HG02610 (cell line): ENCODE measurements at regions not wholly inside any gene's neighbourhood (a gene's known extent, or its start where the extent isn't known, plus 50 kb on each side); places are given as distances from the start of the nearest gene placed in this dataset.

Experiments used
- ATAC-seq: cut with Tn5 transposase; IDR thresholded peaks from one replicate; pipeline ENCODE4 v1.9.1; 2021; ENCODE audit warnings: mild to moderate bottlenecking, moderate library complexity; ENCODE audit not compliant: unreplicated experiment

DNA sequence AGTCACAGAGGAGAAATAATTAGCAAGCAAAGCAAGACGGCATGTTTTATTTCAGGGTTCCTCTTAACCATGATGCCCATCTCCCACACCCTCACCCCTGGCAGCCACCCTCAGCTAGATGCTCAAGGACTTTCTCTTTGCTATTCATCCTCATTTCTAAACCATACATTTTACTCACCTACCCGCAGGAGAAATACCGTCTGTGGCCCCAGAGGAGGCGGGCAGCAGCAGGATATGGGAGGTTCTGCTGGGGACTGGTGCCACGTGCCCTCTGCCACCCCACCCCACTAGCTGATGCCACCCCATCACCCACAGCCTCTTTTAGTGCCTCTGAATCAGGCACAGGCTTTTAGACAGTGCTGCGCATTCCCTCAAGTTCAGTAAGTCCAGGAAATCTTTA is 168.7 kb upstream of the ITGB1 start:
- no peak for ATAC-seq

DNA sequence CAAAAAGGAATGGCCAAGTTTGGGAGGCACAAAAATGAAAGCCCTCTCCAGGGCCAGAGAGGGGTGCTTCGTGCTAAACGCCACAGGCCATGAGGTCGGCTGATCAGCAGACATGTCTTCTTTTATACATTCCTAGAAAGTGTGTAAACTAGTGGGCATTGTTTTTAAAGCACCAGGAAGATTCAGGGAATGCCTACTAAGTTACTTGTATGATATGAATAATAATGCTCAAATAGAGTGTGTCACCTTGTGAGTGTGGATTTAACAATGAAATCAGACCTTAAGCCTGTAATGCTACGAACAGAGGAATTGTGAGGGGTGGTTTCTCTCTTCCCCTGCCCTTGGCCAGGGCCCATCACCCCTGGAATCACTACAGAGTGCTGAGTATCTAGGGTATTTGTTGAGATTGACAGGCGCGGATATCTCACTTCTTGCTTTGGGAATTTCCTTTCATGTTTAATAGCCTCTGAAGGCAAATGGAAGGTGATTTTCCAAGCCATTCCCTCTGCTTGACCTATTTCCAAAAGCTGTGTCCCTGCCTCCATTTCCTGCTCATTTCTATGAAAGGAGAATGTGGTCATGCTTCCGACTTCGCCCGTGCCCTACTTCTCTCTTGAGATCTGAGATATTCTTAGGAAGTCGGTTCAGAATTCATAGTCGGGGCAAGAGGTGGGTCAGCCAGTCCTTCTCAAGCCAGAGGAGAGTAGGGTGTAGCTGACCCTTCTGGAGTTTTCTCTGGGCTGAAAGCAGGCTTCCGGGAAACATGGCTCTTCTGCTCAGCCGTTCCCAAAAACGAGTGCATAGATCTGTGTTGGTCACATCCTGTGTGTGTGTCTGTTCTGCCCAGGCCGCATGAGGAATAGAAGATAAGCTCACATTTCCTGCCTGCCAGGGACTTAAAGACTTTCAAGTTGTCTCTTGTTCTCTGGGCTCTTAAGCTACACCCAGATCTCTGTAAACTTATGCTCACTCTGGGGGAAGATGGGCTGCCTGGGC is 167.8 kb upstream of the ITGB1 start:
- ATAC-seq = no peak

DNA sequence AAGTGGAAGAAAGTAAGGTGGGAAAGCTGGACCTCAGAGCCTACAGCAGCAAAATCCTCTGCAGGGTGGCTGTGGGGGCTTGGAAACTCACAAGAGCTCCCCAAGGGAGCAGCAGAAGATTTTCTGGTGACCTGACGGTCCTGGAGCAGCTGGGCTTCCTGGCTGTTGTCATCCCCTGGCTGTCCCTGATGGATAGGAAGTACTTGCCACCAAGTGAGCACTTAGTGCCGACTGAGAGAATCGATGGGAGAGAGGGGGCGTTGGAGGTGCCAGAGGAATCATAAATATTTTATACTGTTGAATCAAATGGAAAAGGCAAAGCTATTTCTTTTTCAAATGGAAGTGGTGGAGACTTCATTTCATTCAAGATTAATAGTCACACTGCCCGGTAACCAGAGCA is 167.1 kb upstream of the ITGB1 start:
- ATAC-seq = no peak

DNA sequence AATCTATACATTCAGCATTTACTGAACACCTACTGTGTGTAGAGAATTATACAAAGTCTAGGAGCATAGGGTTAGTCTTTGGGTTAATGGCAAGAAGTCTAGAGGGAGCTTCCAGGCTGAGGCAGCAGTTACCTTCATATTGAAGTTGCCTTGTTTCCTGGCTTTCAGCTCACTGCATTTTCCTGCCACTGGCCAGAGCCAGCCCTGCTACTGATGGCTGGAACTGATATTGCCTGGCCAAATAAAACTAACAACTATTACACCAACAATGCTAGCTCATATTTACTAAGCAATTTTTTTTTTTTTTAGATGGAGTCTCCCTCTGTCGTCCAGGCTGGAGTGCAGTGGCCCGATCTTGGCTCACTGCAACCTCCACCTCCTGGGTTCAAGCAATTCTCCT is 165.7 kb upstream of the ITGB1 start:
- ATAC-seq = no peak

DNA sequence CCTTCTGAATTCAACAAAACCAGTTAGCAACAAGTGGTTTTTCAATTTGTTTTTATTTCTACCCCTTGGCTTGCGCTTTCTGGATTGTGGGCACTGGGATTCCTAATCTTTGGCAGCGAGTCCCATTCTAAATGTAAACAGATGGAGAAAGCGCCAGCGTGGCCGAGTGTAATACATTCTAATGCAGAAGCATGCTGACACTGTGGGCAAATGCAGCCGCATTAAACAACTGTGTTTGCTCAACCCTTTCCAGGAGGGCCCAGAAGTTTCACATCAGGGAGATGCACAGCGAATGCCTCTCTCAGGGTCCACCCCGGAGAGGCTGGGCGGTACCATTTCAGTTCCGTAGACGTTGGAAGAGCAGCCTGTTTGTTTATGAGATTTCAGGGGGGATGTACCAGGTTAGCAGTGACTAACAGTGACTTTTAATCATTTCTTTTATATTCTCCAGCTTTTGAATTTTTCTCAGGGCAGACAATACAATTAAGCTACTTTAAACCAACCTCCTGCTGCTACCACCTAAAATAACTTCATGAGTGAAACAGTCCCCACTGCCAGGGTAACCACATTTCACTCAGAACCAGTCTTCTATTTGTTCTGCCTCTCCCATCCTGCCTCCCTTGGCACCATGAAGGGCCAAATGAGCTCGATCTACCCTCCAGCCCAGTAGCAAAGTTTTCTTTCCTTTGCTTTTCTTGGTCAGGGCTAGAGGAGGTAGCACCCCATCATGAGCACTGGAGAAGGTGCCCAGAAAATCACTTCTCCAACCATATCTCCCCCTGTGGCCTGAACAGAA is 164.2 kb upstream of the ITGB1 start:
- ATAC-seq = no peak

DNA sequence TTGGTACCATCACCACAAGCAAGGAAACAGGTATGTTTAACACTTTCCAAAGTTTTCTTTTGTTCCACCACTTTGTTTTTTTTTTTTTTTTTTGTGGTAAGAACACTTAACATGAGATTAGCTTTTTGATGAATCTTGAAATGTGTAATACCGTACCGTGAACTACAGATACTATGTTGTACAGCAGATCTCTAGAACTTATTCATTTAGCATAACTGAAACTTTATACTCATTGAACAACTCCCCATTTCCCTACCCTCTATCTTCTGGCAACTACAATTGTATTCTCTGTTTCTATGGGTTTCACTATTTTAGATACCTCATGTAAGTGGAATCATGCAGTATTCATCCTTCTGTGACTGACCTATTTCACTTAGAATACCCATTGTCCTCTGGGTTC is 162.7 kb upstream of the ITGB1 start:
- ATAC-seq = peak; percentile 91

DNA sequence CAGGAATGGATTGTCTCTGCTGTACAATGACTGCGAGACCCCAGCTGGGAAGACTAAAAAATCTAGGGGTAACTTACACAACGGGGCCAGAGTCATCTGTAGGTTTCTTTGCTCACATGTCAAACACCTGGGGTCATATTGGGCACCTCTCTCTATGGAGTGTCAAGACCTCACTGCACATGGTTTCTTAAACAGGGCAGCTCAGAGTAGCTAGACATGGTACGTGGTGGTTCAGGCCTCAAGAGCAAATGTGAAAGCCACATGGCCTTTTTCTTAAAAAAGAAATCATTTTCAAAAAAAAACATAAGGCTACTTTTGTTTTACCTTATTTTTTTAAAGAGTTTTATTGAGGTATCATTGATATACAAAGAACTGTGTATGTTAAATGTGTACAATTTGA is 162.2 kb upstream of the ITGB1 start:
- no peak for ATAC-seq

DNA sequence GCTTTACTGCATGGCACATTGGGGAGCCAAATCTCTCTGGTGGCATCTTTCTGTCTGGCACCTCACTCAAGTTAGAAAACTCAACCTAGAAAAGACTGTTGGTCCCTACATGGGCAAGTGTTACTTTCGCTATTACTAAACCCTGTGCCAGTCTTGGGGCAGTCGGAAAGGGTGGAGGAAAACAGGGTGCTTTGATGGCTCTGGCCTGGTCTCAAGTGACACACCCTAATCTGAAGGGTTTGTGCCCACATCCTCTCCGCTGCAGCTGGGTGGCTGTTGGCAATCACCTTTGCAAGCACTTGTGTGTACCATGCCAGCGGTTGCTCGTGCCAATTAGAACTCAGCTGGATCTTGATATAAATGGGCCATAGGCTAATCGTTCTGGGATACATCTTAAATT is 159.8 kb upstream of the ITGB1 start:
- no peak for ATAC-seq

DNA sequence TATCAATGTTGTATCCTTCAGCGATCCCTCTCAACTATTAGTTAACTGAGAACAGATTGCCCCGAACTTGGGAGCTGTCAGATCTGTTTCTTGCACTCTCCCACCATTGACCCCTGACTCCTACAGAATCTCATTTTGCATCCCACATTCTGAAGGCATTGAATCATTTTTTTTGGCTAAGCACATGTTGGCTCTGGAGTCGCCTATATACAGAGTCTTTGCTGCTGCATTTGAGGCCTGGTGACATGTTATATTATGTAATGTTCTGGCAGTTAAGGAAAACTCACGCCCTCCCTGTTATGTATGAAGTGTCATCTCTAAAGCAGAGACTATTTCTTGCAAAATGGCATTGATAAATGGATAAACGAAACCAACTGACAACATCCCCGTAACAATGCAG is 159.2 kb upstream of the ITGB1 start:
- ATAC-seq = no peak

DNA sequence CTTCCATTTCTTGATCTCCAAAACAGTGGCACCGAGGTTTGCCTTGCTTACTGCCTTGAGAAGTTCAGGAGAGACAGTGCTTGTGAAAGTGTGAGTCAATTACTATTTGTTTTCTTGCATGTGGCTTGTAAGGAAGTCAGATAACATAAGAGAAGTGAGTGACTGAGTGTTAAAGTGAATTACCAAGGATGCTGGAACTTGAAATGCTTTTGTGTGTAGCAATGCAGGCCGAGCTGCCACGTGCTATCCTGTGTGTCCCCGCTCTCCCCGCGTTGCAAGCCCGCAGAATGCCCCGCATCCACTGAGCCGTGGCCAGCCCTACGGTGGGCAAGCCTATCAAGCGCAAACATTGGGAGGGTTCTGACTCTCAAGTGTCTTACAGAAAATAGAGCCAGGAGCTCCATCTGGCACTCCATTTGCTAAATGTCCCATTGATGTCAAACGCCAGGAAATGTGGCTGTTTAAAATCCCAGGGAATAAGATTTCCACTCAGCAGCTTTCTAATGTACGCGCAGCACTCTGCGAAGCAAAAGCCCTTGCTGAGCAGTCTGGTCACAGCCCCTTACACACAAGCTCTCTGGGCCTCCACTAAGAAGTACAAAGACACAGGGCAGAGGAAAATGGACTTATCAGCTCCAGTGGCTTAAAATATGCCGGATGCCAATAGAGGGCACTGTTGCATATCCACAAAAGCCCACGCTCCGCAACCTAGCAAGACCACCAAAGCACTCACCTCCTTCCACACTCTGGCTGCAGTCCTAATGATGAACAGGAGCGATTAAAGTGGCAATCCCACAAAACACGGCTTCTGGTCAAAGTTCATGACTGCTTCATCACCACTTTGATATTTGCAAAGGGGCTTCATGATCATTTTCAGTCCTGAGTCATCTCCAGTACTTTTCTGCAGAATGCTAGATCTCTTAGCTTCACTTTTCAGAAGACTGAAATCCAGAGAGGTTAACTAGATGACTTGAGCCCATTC is 158.0 kb upstream of the ITGB1 start:
- ATAC-seq = no peak

DNA sequence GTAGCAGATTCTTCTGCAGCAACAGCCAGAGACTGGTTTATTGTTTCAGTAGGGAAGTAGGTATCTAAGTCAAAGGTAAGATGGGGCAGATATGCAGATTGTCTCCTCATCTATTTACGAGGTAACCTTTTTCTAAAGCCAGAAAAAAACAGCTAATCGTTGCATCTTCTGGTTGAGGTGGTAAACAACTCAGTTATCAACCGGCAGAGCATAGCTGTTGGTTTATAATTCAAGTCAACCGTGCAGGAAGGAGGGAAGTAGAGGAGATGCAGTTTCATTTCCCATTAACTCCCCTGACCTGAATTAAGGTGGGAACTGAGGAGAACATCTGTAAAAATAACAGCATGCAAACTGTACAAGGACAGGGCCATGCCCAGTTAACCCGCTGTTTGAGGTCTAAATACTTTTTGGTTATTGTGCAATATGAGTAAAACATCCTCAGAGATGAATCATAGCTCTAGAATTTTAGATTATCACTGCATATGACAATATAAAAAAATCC is 156.5 kb upstream of the ITGB1 start:
- ATAC-seq = no peak

DNA sequence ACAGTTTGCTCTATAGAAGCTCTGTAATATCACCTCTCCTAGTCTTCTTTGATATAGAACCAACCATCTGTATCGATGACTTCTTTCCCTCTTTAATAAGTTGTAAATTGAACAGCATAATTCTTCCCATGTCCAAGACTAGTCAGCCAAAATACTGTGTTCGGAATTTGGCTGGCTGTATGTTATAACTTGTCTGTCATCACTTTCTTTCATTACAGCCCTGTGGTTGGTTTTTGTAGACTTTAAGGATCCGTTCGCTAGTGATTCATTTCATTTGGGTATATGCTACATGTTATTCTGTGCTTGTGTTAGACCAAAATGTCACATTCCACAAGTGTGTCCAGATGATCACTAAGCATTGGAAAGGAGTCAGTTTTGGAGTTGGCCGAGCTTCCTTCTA is 155.4 kb upstream of the ITGB1 start:
- no peak for ATAC-seq

DNA sequence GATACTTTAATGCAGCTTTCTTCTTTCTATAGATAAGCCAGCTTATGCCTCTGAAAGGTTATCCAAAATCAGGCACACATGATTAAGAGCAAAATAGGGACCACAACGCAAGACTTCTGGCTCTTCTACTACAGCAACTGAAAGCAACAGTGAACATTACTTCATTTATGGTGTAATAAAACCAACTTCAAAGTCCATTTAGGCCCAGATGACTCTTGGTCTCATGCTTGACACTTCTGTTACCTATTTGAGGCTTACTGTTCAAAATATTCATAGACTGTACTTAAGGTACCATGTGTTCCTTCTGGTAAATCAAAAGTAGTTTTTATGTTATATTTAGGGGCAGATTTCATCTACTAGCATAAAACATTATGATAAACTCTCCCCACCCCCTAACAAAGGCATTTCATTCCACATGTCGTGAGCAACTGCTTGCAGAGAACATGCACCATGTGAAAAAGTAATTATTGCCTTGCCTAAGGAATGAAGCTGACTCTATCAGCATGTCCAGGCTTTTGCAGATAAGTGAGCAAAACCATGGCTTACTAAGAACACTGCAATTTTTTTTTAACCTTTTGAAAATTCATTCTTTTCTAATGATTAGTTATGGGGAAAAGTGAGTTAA is 154.9 kb upstream of the ITGB1 start:
- no peak for ATAC-seq

DNA sequence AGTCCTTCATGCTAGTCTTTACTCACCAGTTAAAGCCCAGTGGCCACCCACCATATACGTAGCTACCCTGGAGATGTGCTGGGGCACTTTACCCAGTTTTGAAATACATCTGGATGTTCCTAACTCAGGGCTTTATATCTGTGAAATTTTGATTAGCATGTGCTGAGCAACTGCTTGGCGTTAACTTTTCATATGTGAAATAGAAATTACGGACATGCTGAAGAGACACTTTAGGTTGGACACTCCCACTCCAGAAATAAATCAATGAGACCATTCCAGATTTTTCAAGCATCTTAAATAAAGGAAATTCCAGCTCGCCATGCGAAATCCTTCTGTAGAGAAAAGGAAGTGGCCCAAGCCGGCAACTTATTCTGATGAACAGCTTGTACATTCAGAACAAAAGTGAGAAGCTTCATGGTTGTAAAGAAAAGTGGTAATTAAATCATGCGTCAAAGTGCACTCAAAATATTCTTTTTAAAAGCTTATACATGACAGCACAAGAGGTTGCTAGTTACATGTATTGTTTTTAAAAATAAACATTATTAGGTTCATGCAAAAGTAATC is 153.5 kb upstream of the ITGB1 start:
- no peak for ATAC-seq

DNA sequence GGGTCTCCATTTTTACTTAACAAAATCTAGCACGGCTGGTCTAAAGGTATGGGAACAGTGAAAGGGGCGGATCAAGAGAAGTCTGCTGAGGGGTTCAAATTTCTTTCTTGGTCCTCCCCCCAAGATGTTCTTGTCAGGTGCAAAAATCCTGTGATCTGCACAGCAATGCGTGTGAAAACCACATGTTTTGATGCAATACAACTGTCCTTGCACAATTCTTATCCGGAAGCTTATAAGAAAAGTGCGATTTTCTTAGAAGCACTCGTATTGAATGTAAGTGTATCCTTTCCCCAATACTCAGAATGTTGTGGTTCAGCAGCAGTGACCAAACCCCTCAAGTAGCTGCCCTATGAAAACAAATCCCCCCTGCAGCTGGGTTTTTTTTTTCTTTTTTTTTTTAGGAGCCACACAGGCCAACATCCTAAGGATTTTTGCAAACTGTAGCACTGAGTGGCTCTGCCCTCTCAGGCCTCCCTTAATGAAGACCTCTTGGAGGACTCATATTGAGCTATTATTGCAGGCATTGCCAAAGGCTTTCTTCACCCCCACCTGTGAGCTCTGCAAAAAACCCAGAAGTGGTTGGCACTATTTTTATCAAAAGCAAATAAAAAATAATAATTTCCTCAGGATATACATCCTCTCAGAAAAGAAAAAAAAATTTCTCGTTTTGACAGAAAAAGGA is 151.9 kb upstream of the ITGB1 start:
- ATAC-seq = no peak

DNA sequence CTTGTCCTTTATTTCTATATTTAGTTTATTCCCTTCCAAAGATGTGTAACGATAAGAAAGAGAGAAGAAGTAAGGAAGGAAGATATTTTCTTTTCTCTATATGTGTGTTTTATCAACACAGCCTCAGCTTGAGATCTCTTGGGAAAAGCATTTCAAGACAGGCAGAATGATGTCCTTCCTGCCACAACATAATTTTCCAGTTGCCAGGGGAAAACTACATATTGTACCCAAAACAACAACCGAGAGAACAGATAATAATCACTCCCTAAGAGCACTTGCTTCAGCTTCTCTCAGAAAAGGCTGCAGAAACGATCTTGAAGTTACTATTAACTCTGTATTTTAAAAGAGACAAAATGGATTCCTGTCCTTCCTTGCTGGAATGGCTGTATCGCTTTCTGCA is 151.4 kb upstream of the ITGB1 start:
- no peak for ATAC-seq

DNA sequence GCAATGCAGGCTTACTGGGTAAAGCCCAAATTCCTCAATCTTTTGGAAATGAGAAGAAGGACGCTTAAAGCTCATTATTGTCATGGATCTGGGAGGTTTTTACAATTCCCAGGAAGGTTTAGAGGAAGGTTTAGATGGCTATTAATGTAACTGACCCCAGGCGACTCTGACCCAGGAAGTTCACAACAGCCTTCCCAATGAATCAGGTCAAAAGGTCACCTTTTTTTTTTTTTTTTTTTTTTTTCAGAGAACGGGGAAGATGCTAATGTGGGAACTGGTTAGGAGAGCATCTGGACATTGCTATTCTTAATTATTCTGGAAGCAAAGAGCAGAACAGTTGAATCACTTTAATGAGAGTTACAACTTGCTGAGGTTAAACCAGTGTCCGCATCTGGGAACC is 149.9 kb upstream of the ITGB1 start:
- ATAC-seq = no peak

DNA sequence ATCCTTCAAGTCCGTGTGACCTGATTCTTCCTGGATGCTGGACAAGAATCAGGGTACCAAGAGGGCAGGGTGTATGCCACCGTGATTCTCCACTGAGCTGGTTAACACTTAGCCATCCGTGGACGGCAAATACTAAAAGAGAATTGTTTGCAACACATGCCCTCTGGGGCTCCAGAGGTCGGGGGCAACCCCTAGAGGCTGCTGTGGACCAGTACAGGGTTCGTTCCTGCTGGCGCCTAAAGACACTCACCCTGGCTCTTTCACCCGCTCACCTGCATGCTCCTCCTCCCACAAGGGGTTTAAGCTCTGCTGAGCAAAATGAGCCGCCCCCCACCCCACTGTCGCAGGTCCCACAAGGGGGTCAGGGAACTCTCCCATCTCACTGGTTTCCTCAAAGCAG is 148.7 kb upstream of the ITGB1 start:
- no peak for ATAC-seq

DNA sequence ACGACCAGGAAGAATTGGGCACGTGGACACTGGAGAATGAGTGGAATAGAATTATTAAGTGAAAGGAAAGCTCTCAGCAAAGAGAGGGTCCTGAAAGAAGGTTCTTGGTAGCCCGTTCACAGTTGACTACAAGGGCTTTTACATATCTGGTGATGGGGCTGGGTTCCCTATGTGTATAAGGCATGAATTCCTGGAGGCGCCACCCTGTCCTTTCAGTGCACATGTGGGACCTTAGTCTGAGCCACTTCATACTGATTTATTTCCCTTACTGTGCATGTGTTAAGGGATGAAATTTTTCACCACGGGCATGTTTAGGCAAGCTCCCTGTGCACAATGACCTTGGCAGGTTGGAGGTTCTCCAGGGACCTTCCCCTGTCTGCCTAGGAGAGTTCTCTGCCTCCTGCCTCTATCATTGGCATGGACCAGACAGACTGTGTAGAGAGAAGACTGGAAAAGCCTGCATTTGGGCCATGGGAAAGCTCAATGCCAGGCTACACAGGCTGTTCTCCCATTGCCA is 145.9 kb upstream of the ITGB1 start:
- ATAC-seq = no peak
